T-helper 2 cell (primary cell): ENCODE measurements at regions not wholly inside any gene's neighbourhood (a gene's known extent, or its start where the extent isn't known, plus 50 kb on each side); places are given as distances from the start of the nearest gene placed in this dataset.
"Not testable (repeated sequence)": the region's sequence is repeated elsewhere in the genome, so short reads cannot be mapped to it uniquely, and the experiment has no call there.

Source experiments
- DNase-seq, 5 experiments: peaks; one replicate each; pipeline versions ENCODE4 v3.0.0 to v3.0.0-alpha.2; 2012 to 2022

DNA sequence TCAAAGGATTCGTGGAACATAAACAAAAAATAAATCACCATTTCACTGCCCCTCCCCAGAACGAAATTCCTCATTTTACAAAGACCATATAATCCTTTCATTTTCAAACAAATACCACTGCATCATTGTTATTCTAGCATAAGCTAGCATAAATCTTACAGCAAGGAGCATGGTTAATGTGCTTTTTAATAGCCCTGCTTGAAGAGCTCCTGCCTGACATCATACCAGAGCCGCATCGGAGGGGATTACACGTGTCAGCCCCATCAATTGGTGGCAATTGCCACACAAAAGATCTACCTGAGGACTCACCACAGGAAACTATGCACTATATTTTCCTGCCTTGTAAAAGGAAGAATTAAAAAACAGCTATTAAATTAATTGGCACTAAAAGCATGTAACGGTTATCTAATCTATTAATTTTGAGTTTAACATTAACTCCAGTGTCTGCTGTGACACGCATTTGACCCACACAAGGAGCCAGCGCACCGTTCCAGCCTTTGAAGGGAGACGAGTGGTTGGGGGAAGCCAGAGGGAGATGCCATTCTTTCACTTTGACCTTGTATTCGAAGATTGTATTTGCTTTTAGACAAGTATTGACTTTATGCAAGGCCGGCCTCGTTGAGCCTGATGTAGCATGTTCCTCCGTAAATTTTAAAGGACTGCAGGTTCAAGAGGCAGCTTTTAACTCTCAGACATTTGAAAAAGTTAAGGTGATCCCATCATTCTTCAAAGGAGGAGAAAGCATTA is 261.1 kb upstream of the RNF32 start:
- no peak for DNase-seq

DNA sequence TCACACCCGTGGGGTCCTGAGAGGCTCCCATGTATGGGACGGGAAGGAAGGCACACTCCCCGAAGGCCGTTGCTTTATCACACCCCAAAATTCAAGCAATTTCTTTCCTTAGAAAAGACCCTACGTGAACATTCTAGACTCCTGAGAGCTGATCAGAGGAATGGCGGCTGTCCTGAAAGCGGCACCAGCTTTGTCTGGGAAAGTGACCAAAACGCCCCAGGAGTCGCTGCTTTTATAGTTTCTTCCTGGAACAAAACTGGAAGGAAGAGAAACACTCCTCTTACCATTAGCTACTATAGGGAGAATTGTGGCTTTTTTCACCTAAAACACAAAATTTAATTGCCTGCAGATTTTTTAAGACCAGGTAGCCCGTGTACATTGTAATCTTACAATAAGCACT is 261.8 kb upstream of the RNF32 start:
- DNase-seq: no peak

DNA sequence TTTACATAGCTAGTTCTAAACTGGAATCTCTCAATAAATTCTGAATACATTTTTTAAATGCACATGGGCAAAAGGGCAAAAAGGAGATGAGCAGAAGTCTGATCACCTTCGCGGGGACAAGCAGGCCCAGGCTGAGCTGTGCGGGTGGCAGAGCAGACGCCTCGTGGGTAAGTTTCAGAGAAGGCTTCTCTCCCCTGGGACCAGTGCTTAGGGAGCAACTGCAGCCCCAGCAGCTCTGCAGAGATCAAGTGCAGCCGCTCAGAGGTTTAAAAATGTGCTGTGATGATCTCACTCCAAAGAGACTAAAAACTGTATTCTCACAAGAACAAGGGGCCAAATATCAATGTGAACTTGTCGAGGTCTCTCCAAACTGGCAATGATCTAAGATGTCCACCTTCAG is 264.3 kb upstream of the RNF32 start:
- DNase-seq: no peak

DNA sequence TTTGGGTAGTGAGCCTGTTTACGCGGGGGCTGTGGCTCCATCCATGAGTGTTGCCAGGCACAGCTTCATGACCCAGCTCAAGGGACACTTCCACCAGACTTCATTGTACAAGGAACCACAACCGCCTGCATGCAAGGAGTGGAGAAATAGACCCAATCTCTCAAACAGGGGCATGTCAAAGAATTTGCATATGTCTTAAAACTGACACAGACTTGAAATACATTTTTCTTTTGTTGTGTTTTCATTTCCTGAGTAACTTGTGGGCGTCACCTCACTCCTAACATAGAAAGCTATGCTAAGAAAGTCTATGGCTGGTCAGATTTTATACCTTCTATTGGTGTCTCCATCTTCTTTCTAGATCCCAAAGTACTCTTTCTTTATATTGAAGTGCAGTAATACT is 266.2 kb upstream of the RNF32 start:
- no peak for DNase-seq

DNA sequence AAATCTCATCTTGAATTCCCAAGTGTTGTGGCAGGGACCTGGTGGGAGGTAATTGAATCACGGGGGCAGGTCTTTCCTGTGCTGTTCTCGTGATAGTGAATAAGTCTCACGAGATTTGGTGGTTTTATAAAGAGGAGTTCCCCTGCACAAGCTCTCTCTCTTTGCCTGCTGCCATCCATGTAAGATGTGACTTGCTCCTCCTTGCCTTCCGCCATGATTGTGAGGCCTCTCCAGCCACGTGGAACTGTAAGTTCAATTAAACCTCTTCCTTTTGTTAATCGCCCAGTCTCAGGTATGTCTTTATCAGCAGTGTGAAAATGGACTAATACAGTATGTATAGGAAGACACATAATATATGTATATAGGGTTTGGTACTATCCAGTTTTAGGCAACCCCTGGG is 270.6 kb upstream of the RNF32 start:
- not testable (repeated sequence) for DNase-seq

DNA sequence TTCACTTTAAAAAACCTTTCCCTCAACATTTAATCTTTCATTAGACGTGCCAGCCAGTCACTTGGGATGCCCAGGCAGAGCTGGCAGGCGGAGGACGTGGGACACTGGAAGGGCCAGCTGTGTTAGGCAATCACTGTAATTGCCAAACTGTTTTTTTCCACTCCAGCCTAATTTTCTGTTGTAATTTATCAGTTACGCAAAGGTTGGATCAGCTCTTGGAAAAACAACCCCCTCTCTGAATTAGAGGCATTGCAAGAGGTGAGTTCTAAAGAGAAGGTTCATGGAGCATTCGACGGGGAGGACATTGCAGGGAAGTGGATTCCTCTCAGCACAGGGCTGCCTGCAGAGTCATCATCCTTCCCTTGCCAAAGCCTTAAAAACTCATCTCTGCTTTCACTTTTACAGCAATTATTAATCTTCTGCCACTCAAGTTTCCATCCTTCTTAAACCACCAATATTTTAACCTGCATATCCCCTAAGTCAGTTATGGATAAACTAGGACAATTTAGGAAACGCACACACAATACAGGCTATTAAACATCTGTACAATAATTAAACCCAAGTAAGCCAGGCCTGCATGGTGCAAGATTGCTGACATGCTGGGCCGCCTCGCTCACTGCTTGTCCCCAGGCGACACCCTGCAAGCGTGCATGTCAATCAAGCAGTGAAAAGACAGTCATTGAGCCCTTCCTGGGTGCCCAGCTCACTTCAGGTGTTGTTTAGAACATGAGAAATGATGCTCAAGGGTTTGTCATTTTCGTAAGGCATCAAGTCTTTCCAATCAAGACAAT is 272.3 kb upstream of the RNF32 start:
- no peak for DNase-seq

DNA sequence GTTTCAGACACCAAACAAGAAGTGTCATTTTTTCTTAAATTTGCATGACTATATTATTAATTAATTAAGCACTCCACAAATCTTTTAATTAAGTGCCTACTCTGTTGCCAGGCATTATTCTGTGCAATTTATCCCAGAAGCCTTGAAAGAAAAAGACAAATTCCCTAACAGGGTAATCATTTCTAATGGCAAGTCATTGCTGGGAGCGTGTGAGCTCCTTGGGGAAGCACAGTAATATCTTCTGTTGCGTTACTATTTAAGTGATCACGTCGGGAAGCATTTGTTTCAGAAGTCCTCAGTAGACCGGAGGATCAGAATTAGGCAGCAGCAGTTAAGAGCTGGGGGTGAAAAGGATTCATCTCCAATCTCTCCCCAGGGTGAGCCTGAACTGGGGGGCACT is 276.8 kb upstream of the RNF32 start:
- DNase-seq: no peak

DNA sequence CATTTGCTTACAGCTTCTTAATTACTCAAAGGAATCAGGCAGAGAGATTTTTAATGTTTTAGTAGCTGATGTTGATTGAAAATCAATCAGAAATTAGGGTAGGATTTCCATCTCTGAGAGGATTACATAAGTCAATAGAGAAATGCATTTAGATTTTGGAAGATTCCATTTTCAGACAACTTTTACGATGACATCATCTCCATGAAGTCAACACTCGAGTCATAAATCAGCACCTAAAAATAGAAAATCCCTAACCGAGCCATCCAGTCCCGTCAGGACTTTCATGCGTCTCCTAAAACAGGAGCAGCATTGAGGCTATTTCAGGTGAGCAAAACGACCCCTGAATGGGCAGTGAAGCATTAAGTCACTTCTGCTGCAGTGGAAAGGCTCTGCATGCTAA is 279.7 kb upstream of the RNF32 start:
- no peak for DNase-seq

DNA sequence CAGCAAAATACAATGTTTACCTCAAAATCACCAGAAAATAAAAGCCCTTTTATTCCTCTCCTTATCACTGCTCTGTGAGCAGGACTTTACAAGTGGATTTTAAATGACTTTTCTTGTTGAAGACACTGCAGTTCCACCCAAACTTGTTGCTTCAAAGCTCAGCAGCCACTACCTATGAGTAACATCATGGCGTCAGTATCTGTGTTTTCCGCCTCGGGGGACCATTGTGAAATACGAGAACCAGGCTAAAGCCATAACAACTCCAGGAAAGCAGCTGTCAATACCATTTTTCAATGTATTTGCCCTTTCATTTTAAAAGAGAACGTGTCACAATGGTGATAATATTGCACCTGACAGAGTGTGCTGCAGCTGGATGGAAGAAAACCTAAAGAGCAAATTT is 284.0 kb upstream of the RNF32 start:
- DNase-seq: no peak

DNA sequence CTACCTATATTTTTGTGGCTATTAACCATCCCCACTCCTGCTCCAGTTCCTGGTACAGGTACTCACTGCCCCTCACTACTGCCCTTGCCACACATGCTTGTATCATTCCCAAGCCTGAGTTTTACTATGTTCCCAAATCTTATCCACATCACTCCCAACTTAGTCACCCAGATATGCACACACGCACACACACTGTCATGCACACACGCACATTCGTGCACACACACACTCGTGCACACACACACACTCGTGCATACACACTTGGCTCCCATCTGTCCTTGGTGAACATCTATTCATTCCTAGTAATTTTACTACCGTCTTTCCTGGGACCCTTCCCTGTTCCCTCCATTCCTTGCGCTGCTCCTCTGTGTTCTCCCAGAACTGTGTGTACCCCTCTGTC is 287.2 kb upstream of the RNF32 start:
- no peak for DNase-seq

DNA sequence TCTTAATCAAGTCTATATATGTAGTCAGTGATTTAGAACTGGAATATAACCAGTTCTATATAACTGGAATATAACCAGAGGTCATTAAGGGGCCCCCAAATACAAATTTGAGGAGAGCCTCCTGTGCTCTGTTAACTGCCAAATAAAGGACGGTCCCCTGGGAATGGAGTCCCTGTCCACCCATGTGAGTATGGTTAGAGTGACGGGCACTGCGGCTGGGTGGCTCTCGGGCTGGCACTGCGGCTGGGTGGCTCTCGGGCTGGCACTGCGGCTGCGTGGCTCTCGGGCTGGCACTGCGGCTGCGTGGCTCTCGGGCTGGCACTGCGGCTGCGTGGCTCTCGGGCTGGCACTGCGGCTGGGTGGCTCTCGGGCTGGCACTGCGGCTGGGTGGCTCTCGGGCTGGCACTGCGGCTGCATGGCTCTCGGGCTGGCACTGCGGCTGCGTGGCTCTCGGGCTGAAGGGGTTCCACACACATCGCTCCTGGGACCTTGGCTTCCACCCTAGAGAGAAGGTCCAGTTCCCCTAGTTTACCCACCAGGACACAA is 292.8 kb upstream of the RNF32 start:
- DNase-seq: not testable (repeated sequence)

DNA sequence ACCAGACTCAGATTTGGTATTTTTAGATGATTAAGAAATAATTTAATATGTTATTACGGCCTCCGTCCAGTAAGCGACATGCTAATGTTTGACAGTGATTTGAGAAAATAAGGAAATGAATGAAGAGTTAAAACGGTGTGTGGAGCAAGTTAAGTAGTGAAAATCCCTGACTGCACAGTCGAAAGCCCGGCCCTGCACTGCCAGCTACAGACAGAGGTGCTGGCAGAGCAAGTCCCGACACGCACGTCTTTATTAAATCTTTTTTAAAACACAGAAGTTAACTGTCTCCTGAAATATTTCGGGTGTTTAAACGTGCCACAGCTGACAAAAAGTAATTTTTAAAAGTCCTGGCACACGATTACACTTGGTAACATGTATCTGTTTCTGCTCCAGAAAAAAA is 293.4 kb upstream of the RNF32 start:
- no peak for DNase-seq

DNA sequence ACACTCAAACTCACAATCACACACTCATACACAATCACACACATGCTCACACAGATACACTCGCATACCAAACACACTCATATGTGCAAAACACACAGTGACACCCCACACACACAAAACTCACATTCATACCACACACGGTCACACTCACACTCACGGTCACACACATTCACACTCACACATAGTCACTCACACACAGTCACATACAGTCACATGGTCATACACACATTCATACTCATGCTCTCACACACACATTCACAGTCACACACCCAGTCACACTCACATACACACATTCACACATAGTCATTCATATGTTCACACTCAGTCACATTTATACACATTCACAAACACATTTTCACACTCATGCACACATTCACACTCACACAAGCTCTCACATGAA is 296.0 kb upstream of the RNF32 start:
- no peak for DNase-seq

DNA sequence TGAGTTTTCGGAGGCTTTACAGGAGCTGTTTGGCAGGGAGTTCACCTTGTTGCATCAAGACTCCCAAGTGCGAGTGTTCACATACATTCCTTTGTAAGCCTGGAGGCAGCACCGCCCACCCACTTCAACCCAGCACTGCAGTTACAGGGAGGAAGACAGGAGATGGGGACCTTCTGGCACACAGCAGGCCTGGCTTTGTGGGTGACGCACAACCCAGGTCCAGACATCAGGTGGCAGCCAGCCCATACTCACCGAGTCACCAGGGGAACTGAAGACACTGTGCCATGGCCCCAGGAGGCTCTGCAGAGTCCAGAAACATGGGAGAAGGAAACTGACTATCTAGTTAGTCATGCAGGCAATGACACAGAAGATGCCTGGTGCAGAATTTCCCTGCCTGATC is 305.9 kb upstream of the RNF32 start:
- DNase-seq: no peak

DNA sequence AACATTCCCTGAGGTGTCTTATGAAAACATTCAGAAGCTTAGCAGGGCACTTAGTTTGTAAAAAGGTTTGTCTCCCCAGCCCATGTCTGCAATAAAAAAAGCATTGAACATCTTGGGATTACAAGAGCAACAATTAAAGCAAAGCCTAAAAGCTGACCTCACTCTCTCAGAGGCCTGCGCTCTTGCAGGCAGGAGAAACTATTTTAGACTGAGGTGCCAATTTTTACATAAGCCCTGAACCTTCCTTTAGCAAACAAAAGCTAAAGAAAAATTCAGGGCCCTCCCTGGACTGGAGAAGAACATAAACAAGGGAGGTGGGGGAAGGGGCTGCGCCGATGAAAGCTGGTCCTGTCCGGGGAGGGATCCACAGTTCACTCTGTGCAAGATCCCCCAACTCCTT is 312.7 kb upstream of the RNF32 start:
- DNase-seq: no peak

DNA sequence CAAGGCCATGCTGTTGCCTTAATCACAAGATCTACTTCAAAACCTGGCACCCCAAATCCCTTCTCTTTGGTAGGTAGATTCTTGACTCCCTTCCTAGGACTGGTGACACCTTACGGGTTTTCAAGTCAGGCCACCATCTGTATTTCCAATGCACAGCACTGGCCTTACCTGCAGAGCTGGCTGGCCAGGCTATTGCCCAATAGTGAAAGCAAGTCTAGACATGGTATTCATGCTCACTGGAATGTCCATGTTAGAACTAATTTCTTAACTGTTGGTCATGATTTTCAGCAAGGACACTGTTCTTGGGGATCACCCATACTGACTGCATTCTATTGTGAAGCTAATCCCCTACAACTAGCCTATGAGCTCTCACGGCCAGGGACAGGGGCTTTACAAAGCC is 313.1 kb upstream of the RNF32 start:
- DNase-seq: no peak

DNA sequence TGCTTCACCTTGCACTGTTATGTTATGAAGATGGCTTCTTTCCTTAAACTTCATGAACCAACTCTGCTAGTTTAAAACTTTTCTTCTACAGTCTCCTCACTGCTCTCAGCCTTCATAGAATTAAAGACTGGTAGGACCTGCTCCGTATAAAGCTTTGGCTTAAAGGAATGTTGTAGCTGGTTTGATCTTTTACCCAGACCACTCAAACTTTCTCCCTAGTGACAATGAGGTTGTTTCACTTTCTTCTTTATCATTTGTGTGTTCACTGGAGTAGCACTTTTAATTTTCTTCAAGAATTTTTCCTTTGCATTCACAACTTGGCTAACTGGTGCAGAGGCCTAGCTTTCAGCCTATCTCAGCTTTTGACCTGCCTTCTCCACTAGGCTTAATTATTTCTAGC is 316.4 kb upstream of the RNF32 start:
- DNase-seq: no peak

DNA sequence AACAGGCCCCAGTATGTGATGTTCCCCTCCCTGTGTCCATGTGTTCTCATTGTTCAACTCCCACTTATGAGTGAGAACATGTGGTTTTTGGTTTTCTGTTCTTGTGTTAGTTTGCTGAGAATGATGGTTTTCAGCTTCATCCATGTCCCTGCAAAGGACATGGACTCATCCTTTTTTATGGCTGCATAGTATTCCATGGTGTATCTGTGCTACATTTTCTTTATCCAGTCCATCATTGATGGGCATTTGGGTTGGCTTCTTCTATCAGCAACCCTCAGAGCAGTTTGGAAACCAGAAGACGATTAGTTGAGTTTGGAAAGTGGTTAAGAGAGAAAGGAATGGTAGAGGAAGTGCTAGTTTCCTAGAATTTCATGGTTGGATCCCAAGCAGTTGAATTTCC is 319.1 kb upstream of the RNF32 start:
- DNase-seq: not testable (repeated sequence)

DNA sequence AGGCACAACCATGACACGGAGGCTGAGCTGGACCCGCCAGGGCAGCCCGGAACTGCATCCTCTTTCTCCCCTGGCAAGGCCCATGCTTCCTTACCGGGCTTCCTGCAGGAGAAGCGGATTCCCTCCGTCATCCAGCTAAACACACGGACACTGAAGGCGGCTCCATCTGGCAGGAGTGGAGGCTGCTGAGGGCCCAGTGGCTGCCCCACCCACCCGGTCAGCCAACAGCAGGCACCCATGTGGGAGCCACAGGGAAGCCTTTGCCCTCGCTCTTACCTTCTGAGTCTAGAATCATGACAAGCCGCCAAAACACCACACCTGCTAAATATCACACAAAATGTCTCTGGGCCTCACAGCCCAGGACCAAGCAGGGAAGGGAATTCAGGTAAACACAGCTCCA is 321.6 kb upstream of the RNF32 start:
- no peak for DNase-seq

DNA sequence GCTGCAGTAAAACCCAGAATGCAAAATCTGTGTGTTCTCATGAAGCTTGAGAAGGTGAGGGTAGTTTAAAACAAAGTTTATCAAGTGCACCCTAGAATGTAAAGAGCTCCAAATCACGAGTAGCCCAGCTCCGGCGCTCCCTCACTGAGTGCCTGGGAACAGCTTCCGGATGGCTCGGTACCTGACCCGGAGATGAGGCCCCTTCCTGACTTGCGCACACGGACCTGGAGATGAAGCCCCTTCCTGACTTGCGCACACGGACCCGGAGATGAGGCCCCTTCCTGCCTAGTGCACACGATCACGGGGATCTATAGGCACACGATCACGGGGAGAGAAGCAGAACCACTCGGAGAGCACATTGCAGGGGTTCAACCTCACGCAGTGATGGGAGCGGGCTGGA is 322.1 kb upstream of the RNF32 start:
- no peak for DNase-seq

DNA sequence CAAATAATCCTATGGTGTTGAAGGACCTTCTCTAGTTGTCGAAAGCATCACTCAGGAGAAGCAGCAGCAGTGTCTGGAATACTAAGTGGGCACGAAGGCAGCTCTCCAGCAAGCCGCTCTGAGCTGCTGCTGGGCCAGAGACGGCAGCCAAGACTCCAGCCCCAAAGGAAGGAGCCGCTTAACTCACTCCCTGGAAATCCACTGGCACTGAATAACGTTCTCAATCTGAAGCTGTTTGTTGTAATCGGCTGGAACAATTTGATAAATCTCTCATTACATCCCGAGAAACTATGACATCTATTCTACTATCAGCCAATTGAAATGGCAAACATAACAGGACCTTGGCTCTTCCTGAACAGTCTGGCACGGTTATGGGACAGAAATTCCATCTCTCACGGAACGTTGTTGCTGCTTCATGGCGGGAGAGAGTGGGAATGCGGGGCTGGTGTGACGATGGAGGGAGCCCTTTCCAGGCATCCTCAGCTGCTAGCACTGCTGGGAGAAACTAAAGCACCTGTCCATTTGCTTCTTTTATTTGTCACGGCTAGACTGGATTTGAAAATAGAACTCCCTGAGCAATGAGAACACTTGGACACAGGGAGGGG is 331.5 kb upstream of the RNF32 start:
- DNase-seq: no peak

DNA sequence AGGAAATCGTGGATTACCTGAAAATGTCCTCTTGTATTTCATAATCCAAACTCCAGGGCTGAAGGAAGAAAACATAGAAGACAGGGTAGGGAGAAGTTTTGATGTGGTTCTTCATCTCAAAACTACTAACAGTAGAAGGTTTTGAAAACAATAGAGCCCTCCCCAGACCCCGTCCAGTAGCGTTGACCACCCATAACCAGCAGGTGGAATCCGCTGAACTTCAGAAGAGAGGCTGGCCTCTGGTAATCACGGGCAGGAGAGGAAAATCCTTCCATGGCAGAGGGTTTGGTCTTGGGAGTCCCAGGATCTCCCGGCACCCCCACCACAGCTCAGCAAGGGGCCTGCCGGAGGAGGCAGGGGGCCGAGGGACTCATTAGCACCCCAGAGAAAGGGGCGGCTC is 333.4 kb upstream of the RNF32 start:
- DNase-seq: no peak

DNA sequence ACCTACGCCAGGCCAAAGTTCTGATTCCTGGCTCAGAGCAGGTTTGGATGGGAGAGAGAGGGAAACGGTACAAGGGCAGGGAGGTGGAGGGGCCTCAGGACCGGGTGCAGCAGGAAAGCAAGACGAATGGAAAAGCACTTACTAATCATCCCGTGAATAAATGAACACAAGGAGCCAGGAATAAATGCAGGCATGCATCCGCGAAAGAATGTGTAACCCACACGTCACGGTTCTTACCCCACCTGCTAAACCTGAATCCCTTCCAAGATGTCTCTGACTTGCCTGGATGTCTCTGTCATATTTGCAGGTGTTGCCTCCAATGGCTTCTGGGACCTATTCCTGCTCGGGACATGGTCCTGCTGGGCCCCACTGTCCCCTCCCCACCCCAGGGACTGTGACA is 335.2 kb upstream of the RNF32 start:
- DNase-seq: no peak

DNA sequence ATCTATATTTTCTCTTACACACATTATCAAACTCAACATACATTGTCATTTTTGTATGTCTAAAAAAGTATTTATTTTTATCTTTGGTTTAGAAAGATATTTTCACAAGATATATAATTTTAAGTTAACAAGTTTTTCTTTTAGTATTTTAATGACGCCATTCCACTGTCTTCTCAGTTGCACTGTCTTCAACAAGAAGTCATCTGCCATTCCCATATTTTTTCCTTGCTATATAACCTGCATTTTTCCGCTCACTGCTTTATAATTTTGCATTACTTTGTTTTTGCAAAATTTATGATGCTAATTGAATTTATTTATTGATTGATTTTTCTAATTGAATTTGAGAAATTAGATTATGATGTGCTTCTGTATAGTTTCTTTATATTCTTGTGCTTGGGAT is 357.8 kb upstream of the RNF32 start:
- DNase-seq: no peak
